ENCODE measurements at regions not wholly inside any gene's neighbourhood (a gene's known extent, or its start where the extent isn't known, plus 50 kb on each side); places are given as distances from the start of the nearest gene placed in this dataset.

DNA sequence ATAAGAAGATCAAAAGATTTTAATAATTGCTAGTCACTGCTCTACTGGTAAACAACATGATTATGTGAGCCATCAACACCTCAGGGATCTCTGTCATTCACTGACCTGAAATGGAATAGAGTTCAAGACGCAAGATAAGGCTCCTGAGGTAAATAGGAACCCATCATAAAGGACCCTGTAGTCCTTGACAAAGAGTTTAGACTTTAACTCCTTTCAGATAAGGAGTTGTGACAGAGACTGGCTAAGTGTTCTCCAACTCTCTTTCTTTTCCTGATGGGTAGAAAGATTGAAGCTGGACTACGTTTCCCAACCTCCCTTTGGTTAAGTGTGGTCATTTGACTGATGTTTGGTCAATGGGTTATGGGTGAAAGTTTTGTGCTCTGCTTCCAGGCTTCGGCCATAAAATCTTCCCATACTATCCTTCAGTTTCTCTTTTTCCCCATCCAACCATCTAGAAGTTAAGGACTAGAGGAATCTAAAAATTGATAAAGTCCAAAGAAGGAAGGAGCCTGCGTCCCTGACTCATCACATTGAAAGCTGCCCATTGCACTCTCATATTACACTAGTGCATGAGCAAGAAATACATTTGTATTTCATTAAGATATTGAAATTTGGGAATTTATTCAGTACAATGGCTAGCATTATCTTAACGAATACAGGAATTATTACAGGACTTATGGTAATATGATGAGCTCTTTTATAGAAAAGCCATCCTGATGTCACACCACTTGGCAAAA is 293.7 kb upstream of the ACVR2A start:
- no peak overlapping the region for H3K4me3 ChIP-seq
- H3K27me3 ChIP-seq: no peaks in the 10 kb centered on the region
- H3K9me3 ChIP-seq (ENCODE audit: low read depth): no peaks in the 10 kb centered on the region
- no peaks in the 10 kb centered on the region for H3K36me3 ChIP-seq
- no peak overlapping the region for H3K27ac ChIP-seq
- DNase-seq (ENCODE audit: low read depth in 1 of 2, low spot score in 1 of 2): no peak
- no peaks in the 10 kb centered on the region for H3K4me1 ChIP-seq (ENCODE audit: low read depth)
- TF ChIP-seq, protein P1, sequence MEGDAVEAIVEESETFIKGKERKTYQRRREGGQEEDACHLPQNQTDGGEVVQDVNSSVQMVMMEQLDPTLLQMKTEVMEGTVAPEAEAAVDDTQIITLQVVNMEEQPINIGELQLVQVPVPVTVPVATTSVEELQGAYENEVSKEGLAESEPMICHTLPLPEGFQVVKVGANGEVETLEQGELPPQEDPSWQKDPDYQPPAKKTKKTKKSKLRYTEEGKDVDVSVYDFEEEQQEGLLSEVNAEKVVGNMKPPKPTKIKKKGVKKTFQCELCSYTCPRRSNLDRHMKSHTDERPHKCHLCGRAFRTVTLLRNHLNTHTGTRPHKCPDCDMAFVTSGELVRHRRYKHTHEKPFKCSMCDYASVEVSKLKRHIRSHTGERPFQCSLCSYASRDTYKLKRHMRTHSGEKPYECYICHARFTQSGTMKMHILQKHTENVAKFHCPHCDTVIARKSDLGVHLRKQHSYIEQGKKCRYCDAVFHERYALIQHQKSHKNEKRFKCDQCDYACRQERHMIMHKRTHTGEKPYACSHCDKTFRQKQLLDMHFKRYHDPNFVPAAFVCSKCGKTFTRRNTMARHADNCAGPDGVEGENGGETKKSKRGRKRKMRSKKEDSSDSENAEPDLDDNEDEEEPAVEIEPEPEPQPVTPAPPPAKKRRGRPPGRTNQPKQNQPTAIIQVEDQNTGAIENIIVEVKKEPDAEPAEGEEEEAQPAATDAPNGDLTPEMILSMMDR (IDR thresholded peaks at IDR 0.05; ENCODE audit: low read depth, low read length): no peak

- no peak overlapping the region for H3K4me3 ChIP-seq
- no peaks in the 10 kb centered on the region for H3K36me3 ChIP-seq
- H3K27me3 ChIP-seq: no peaks in the 10 kb centered on the region
- TF ChIP-seq, protein P1 (IDR thresholded peaks at IDR 0.05; ENCODE audit: low read depth, low read length): no peak
- H3K27ac ChIP-seq: no peak overlapping the region
- no peak for DNase-seq (ENCODE audit: low read depth in 1 of 2, low spot score in 1 of 2)
- H3K9me3 ChIP-seq (ENCODE audit: low read depth): no peaks in the 10 kb centered on the region
- no peaks in the 10 kb centered on the region for H3K4me1 ChIP-seq (ENCODE audit: low read depth)
Measured at GRCh38 chr2:147549054-147549453, 295.8 kb upstream of the ACVR2A start.

- no peaks in the 10 kb centered on the region for H3K9me3 ChIP-seq (ENCODE audit: low read depth)
- no peaks in the 10 kb centered on the region for H3K4me1 ChIP-seq (ENCODE audit: low read depth)
- no peaks in the 10 kb centered on the region for H3K36me3 ChIP-seq
- TF ChIP-seq, protein P1 (IDR thresholded peaks at IDR 0.05; ENCODE audit: low read depth, low read length): no peak
- DNase-seq (ENCODE audit: low read depth in 1 of 2, low spot score in 1 of 2): no peak
- no peak overlapping the region for H3K27ac ChIP-seq
- no peaks in the 10 kb centered on the region for H3K27me3 ChIP-seq
- no peak overlapping the region for H3K4me3 ChIP-seq
Measured at GRCh38 chr2:147548451-147548850, 296.4 kb upstream of the ACVR2A start.

DNA sequence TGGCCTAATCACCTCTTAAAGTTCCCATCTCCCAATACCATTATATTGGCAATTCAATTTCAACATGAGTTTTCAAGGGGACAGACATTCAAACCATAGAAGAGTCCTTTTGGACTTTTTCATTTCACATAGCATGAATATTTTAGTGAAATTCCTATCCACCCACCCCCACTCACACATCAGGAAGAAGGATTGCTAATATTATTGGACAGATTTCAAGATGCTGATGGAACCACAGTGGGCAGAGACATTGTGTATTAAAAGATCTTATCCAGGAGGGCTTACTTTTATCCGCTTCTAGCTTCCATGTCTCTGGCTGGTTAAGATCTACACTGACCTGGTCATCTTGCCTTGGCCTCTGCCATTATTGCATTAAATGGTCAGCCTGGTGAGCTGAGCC is 297.4 kb upstream of the ACVR2A start:
- no peaks in the 10 kb centered on the region for H3K9me3 ChIP-seq (ENCODE audit: low read depth)
- peak in 1 of 2 donors; percentile 44 for DNase-seq (ENCODE audit: low read depth in 1 of 2, low spot score in 1 of 2)

DNA sequence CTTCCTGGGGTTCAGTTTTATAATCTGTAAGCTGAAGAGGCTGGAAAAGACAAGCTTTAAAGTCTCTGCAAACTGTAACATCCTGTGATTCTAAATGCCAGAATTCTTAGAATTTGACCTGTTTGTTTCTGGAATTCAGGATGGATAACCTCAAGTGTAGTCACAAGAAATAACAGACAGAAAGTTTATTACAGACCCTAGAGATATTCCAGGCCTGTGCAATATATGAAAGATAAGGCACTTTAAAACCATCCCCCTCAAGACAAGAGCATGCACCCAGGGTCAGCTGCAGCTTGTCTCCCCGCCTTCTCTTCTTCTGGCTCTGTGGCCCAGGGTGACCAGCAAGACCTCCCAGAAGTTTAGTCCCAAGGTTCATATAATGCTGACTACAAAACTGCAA is 298.7 kb upstream of the ACVR2A start:
- TF ChIP-seq, protein P1 (IDR thresholded peaks at IDR 0.05; ENCODE audit: low read depth, low read length): no peak
- Histone ChIP-seq H3K27ac (no peak overlapping the region), H3K4me3 (no peak overlapping the region), H3K4me1 (ENCODE audit: low read depth) (no peaks in the 10 kb centered on the region), H3K36me3 (no peaks in the 10 kb centered on the region), H3K27me3 (no peaks in the 10 kb centered on the region), H3K9me3 (ENCODE audit: low read depth) (no peaks in the 10 kb centered on the region)
- no peak for DNase-seq (ENCODE audit: low read depth in 1 of 2, low spot score in 1 of 2)

More for the DNA sequence above, 297.4 kb upstream of the ACVR2A start:
- Histone ChIP-seq H3K4me3 (no peak overlapping the region), H3K36me3 (no peaks in the 10 kb centered on the region), H3K27ac (no peak overlapping the region), H3K27me3 (no peaks in the 10 kb centered on the region), H3K4me1 (ENCODE audit: low read depth) (no peaks in the 10 kb centered on the region)
- TF ChIP-seq, protein P1 (IDR thresholded peaks at IDR 0.05; ENCODE audit: low read depth, low read length): no peak
